ENCODE measurements at regions not wholly inside any gene's neighbourhood (a gene's known extent, or its start where the extent isn't known, plus 50 kb on each side); places are given as distances from the start of the nearest gene placed in this dataset.

- DNase-seq (ENCODE audit: low read depth in 2 of 2), result no peak
Observed at GRCh38 chr10:126783806-126784557, 113.5 kb upstream of the C10orf90 start.

GRCh38 chr10:126787201-126787600 is 116.7 kb upstream of the C10orf90 start:
- DNase-seq (ENCODE audit: low read depth in 2 of 2), result no peak

GRCh38 chr10:126795318-126795717 is 109.9 kb upstream of the DOCK1 start:
- DNase-seq (ENCODE audit: low read depth in 2 of 2), result no peak

GRCh38 chr10:126798649-126799048 is 106.6 kb upstream of the DOCK1 start:
- no peak for DNase-seq (ENCODE audit: low read depth in 2 of 2)

- no peak for DNase-seq (ENCODE audit: low read depth in 2 of 2)
Observed at GRCh38 chr10:126803394-126803793, 101.8 kb upstream of the DOCK1 start.

- DNase-seq (ENCODE audit: low read depth in 2 of 2), result no peak
Observed at GRCh38 chr10:126804396-126804795, 100.8 kb upstream of the DOCK1 start.

- no peak for DNase-seq (ENCODE audit: low read depth in 2 of 2)
Observed at GRCh38 chr10:126806498-126806897, 98.7 kb upstream of the DOCK1 start.

GRCh38 chr10:126806991-126807702 is 98.1 kb upstream of the DOCK1 start:
- DNase-seq (ENCODE audit: low read depth in 2 of 2), result no peak

- no peak for DNase-seq (ENCODE audit: low read depth in 2 of 2)
Observed at GRCh38 chr10:126808103-126808502, 97.1 kb upstream of the DOCK1 start.

- DNase-seq (ENCODE audit: low read depth in 2 of 2), result no peak
Observed at GRCh38 chr10:126813432-126813831, 91.8 kb upstream of the DOCK1 start.

GRCh38 chr10:126833542-126833941 is 71.7 kb upstream of the DOCK1 start:
- DNase-seq (ENCODE audit: low read depth in 2 of 2), result peak; percentile 23 to 38

GRCh38 chr10:126836009-126836408 is 69.2 kb upstream of the DOCK1 start:
- no peak for DNase-seq (ENCODE audit: low read depth in 2 of 2)

GRCh38 chr10:126838316-126838715 is 66.9 kb upstream of the DOCK1 start:
- no peak for DNase-seq (ENCODE audit: low read depth in 2 of 2)

- DNase-seq (ENCODE audit: low read depth in 2 of 2), result no peak
Observed at GRCh38 chr10:126839094-126839761, 66.0 kb upstream of the DOCK1 start.

- DNase-seq (ENCODE audit: low read depth in 2 of 2), result no peak
Observed at GRCh38 chr10:126840576-126841135, 64.6 kb upstream of the DOCK1 start.

GRCh38 chr10:126841341-126841895 is 63.8 kb upstream of the DOCK1 start:
- DNase-seq (ENCODE audit: low read depth in 2 of 2), result no peak

- no peak for DNase-seq (ENCODE audit: low read depth in 2 of 2)
Observed at GRCh38 chr10:126842356-126842755, 62.9 kb upstream of the DOCK1 start.

GRCh38 chr10:126842836-126843235 is 62.4 kb upstream of the DOCK1 start:
- no peak for DNase-seq (ENCODE audit: low read depth in 2 of 2)

GRCh38 chr10:126843299-126843934 is 61.8 kb upstream of the DOCK1 start:
- no peak for DNase-seq (ENCODE audit: low read depth in 2 of 2)

GRCh38 chr10:126844406-126844805 is 60.8 kb upstream of the DOCK1 start:
- peak; percentile 16 to 41 for DNase-seq (ENCODE audit: low read depth in 2 of 2)

- DNase-seq (ENCODE audit: low read depth in 2 of 2), result no peak
Observed at GRCh38 chr10:126846469-126846868, 58.8 kb upstream of the DOCK1 start.
